Natural killer cell (primary cell): ENCODE measurements at regions not wholly inside any gene's neighbourhood (a gene's known extent, or its start where the extent isn't known, plus 50 kb on each side); places are given as distances from the start of the nearest gene placed in this dataset.

Experiments
- ATAC-seq, 3 donors: fragments of 150-1000 bp in 2 of 3; fragments of 200-7000 bp in 1 of 3; cut with Tn5 transposase; 1 replicate in 1 of 3; 2 replicates in 2 of 3; pipeline ENCODE4 v1.10.0; 2021; ENCODE audit warnings: mild to moderate bottlenecking in 2 of 3, moderate library complexity in 2 of 3
- DNase-seq, 2 donors: peaks; one replicate each; pipeline versions ENCODE4 v3.0.0 to v3.0.0-alpha.2; 2013 to 2021; ENCODE audit warnings: mixed read lengths in 1 of 2
- H3K27ac ChIP-seq: one replicate; pipeline ENCODE4 v1.5.1; 2013; ENCODE audit warnings: mild to moderate bottlenecking, low read length
- H3K27me3 ChIP-seq: one replicate; pipeline ENCODE4 v1.6.1; 2013; ENCODE audit warnings: low read length; ENCODE audit not compliant: control insufficient read depth, insufficient read depth
- H3K36me3 ChIP-seq: one replicate; pipeline ENCODE4 v1.6.1; 2013; ENCODE audit warnings: low read length; ENCODE audit not compliant: control insufficient read depth, insufficient read depth
- H3K4me1 ChIP-seq: one replicate; pipeline ENCODE4 v1.6.1; 2013; ENCODE audit warnings: low read length; ENCODE audit not compliant: control insufficient read depth, insufficient read depth
- H3K4me3 ChIP-seq: one replicate; pipeline ENCODE4 v1.5.1; 2013; ENCODE audit warnings: low read length
- H3K9me3 ChIP-seq: one replicate; pipeline ENCODE4 v1.6.1; 2013; ENCODE audit warnings: low read length; ENCODE audit not compliant: control insufficient read depth, insufficient read depth
- H3K27ac Mint-ChIP-seq, 2 donors: one replicate each; pipeline ENCODE4 v1.8.0; 2022; ENCODE audit warnings: mild to moderate bottlenecking in 2 of 2, mixed read lengths in 2 of 2, moderate library complexity in 1 of 2
- H3K27me3 Mint-ChIP-seq, 2 donors: one replicate each; pipeline ENCODE4 v1.8.0; 2022; ENCODE audit warnings: low read depth in 2 of 2, mixed read lengths in 2 of 2
- H3K36me3 Mint-ChIP-seq: one replicate; pipeline ENCODE4 v1.8.0; 2022; ENCODE audit warnings: mixed read lengths
- H3K4me1 Mint-ChIP-seq, 2 donors: one replicate each; pipeline ENCODE4 v1.8.0; 2022; ENCODE audit warnings: mixed read lengths in 2 of 2
- H3K4me3 Mint-ChIP-seq: one replicate; pipeline ENCODE4 v1.8.0; 2022; ENCODE audit warnings: mild to moderate bottlenecking, moderate library complexity, mixed read lengths
- H3K9me3 Mint-ChIP-seq, 2 donors: one replicate each; pipeline ENCODE4 v1.8.0; 2022; ENCODE audit warnings: mixed read lengths in 2 of 2
- WGBS: methylation state at CpG from one replicate; pipeline ENCODE4 v1.1.7; 2013; ENCODE audit warnings: missing lambda C conversion rate; ENCODE audit not compliant: insufficient coverage; 5-methylcytosine and 5-hydroxymethylcytosine counted together
- intact Hi-C: fragments of 100-400 bp; cut with micrococcal nuclease; formaldehyde crosslinking; loops from one replicate; pipeline ENCODE4 v1.14.2; 2022
- TF ChIP-seq, protein P1 (sequence below): fragments of 200-600 bp; IDR thresholded peaks from one replicate; pipeline ENCODE4 v1.8.0; 2022; ENCODE audit warnings: antibody characterized with exemption

DNA sequence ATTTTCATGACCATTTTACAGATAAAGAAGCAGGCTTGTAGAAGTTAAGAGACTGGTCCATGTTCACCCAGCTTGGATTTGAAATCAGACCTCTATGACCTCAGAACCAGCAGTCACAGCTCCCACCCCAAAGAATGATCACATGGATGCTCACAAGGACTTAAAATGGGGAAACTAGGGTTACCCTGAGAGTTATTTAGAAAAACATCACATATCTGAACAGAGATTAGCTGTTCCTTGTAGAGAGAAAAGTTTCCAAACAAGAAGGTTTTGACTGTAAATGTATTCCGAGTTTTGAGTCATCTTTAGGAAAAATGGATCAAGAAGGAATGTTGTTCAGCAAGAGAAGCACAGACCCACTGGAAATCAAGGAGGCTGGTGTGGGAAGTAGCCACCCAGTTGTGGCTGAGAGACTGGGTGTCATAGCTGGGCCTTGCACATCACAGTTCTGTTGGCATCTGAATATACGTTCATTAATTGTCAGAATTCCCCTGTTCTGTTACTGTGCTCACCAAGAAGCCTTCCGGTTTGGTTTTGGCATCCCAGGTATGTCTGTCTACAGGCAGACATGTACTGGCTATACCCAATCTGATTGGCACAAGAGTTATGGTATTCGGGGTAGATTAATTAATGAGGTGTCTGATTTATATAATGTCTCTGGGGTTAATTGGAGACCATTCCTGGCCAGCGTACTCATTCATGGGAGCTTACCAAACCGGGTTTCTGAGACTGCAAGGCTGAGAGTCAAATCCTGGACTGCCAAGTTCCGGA is 371.8 kb upstream of the SLC14A2 start:
- no peak overlapping the region for H3K27ac Mint-ChIP-seq
- no peak overlapping the region for H3K4me3 Mint-ChIP-seq
- no peaks in the 10 kb centered on the region for H3K36me3 Mint-ChIP-seq
- WGBS, result 90% methylated on average over 7 of the region's 7 CpGs
- TF ChIP-seq, protein P1, sequence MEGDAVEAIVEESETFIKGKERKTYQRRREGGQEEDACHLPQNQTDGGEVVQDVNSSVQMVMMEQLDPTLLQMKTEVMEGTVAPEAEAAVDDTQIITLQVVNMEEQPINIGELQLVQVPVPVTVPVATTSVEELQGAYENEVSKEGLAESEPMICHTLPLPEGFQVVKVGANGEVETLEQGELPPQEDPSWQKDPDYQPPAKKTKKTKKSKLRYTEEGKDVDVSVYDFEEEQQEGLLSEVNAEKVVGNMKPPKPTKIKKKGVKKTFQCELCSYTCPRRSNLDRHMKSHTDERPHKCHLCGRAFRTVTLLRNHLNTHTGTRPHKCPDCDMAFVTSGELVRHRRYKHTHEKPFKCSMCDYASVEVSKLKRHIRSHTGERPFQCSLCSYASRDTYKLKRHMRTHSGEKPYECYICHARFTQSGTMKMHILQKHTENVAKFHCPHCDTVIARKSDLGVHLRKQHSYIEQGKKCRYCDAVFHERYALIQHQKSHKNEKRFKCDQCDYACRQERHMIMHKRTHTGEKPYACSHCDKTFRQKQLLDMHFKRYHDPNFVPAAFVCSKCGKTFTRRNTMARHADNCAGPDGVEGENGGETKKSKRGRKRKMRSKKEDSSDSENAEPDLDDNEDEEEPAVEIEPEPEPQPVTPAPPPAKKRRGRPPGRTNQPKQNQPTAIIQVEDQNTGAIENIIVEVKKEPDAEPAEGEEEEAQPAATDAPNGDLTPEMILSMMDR, result no peak
- no peaks in the 10 kb centered on the region for H3K27me3 ChIP-seq
- no peak overlapping the region for H3K4me3 ChIP-seq
- peaks cover 4 to 7% of the 10 kb centered on the region in 2 donors for H3K27me3 Mint-ChIP-seq
- H3K27ac ChIP-seq, result no peak overlapping the region
- DNase-seq (no peak), ATAC-seq (no peak)
- no peaks in the 10 kb centered on the region for H3K9me3 Mint-ChIP-seq
- intact Hi-C loops, result no loop called here
- no peaks in the 10 kb centered on the region for H3K36me3 ChIP-seq
- no peaks in the 10 kb centered on the region for H3K9me3 ChIP-seq
- no peaks in the 10 kb centered on the region for H3K4me1 ChIP-seq
- no peaks in the 10 kb centered on the region for H3K4me1 Mint-ChIP-seq

- H3K9me3 Mint-ChIP-seq, result no peaks in the 10 kb centered on the region
- Histone ChIP-seq H3K4me3 (no peak overlapping the region), H3K36me3 (no peaks in the 10 kb centered on the region), H3K27me3 (no peaks in the 10 kb centered on the region), H3K9me3 (no peaks in the 10 kb centered on the region), H3K4me1 (no peaks in the 10 kb centered on the region), H3K27ac (no peak overlapping the region)
- no peaks in the 10 kb centered on the region for H3K36me3 Mint-ChIP-seq
- no peak overlapping the region for H3K27ac Mint-ChIP-seq
- H3K4me3 Mint-ChIP-seq, result no peak overlapping the region
- 91% methylated on average over 1 of the region's 1 CpG for WGBS
- no peaks in the 10 kb centered on the region for H3K4me1 Mint-ChIP-seq
- TF ChIP-seq, protein P1, result no peak
- no peaks in the 10 kb centered on the region for H3K27me3 Mint-ChIP-seq
- ATAC-seq (no peak), DNase-seq (no peak)
- intact Hi-C loops, result no loop called here
These were observed 370.2 kb upstream of the SLC14A2 start for GRCh38 chr18:45245091-45245511.

DNA sequence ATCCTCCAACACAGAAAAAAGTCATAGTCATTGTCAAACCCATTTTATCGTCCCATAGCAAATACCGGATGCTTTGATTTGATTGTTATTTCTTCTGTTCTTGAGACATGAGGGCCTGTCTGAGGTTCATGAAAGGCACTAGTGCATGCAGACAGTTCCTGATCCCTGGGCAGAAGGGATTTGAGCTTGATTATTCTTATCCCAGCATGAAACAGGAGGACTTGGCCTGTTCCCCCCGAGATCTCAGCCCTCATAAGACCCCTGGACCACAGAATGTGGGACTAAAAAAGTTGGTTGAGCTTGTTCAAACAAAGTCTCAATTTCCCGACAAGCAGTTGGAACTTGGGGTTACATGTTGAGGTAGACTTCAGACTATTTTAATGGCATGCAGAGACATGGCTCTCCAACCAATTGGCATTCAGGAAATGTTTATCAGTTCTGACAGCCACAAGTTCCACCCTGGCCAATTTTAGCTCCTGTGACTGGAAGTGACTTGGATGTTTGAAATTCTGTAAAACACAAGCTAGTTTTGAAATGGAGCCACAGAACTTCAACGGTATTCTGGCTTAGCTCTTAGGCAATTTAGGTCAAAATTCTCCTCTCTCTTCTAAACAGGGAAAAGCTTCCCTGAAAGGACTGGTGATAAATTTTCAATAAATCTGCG is 366.9 kb upstream of the SLC14A2 start:
- H3K27me3 ChIP-seq, result no peaks in the 10 kb centered on the region
- 43% methylated on average over 5 of the region's 6 CpGs for WGBS

More for the DNA sequence above, 366.9 kb upstream of the SLC14A2 start:
- no peak for ATAC-seq
- intact Hi-C loops, result no loop called here
- no peak overlapping the region for H3K27ac ChIP-seq
- Mint-ChIP-seq H3K9me3 (no peaks in the 10 kb centered on the region), H3K27ac (no peak overlapping the region), H3K4me1 (no peaks in the 10 kb centered on the region), H3K27me3 (peaks cover 3 to 12% of the 10 kb centered on the region in 2 donors), H3K4me3 (no peak overlapping the region), H3K36me3 (no peaks in the 10 kb centered on the region)
- H3K4me3 ChIP-seq, result no peak overlapping the region
- H3K4me1 ChIP-seq, result no peaks in the 10 kb centered on the region
- no peak for DNase-seq
- no peaks in the 10 kb centered on the region for H3K9me3 ChIP-seq
- TF ChIP-seq, protein P1, result no peak
- H3K36me3 ChIP-seq, result no peaks in the 10 kb centered on the region
